Heart right ventricle (tissue), 16 donors: ENCODE measurements at regions not wholly inside any gene's neighbourhood (a gene's known extent, or its start where the extent isn't known, plus 50 kb on each side); places are given as distances from the start of the nearest gene placed in this dataset.
A peak's percentile ranks its signal among the peaks of the same experiment; 100 is the strongest.
"Not testable (repeated sequence)": the region's sequence is repeated elsewhere in the genome, so short reads cannot be mapped to it uniquely, and the experiment has no call there.

Experiments
- ATAC-seq, 8 donors: fragments of 200-7000 bp; cut with Tn5 transposase; one replicate each; pipeline ENCODE4 v1.9.1; 2020; ENCODE audit warnings: mild to moderate bottlenecking in 8 of 8, moderate library complexity in 8 of 8, moderate number of reproducible peaks in 1 of 8
- DNase-seq, 2 donors: peaks; one replicate each; pipeline ENCODE4 v3.0.0-alpha.2; 2020
- H3K27ac ChIP-seq, 10 donors: fragments of 200-600 bp; sonication (generic) in 2 of 10; one replicate each; pipeline versions ENCODE4 v1.5.0 to v1.8.0; 2020 to 2022; ENCODE audit warnings: mild to moderate bottlenecking in 3 of 10
- H3K27me3 ChIP-seq, 7 donors: fragments of 200-600 bp; one replicate each; pipeline ENCODE4 v1.8.0; 2021 to 2022; ENCODE audit warnings: mild to moderate bottlenecking in 2 of 7
- H3K36me3 ChIP-seq, 9 donors: fragments of 200-600 bp; sonication (generic) in 1 of 9; one replicate each; pipeline versions ENCODE4 v1.5.0 to v1.8.0; 2020 to 2022; ENCODE audit warnings: mild to moderate bottlenecking in 2 of 9
- H3K4me1 ChIP-seq, 9 donors: fragments of 200-600 bp; sonication (generic) in 1 of 9; one replicate each; pipeline versions ENCODE4 v1.5.0 to v1.8.0; 2020 to 2022; ENCODE audit warnings: mild to moderate bottlenecking in 4 of 9
- H3K4me3 ChIP-seq, 10 donors: fragments of 200-600 bp; sonication (generic) in 2 of 10; one replicate each; pipeline versions ENCODE4 v1.5.0 to v1.8.0; 2020 to 2022; ENCODE audit warnings: mild to moderate bottlenecking in 7 of 10, moderate library complexity in 2 of 10
- H3K9me3 ChIP-seq, 11 donors: fragments of 200-600 bp in 10 of 11; sonication (generic) in 2 of 11; one replicate each; pipeline versions ENCODE4 v1.5.0 to v1.8.0; 2013 to 2022; ENCODE audit warnings: mild to moderate bottlenecking in 2 of 11, control low read depth in 1 of 11, moderate library complexity in 1 of 11
- WGBS, 2 donors: extraction: QIAGEN DNeasy Blood & Tissue Kit; methylation state at CpG; one replicate each; pipeline ENCODE4 v1.1.7; 2013; ENCODE audit warnings: inconsistent platforms in 1 of 2; 5-methylcytosine and 5-hydroxymethylcytosine counted together
- intact Hi-C, 10 donors: fragments of 100-400 bp; cut with DNase I; formaldehyde crosslinking; loops; one replicate each; pipeline versions ENCODE4 v1.11.1 to v1.14.2; 2022
- TF ChIP-seq, protein P1 (sequence below), 9 donors: fragments of 200-600 bp; sonication (generic) in 2 of 9; IDR thresholded peaks; one replicate each; pipeline versions ENCODE4 v1.5.0 to v1.8.0; 2021 to 2022; ENCODE audit warnings: antibody characterized with exemption in 9 of 9, mild to moderate bottlenecking in 5 of 9, moderate library complexity in 1 of 9
- donor health status: Arrhythmogenic right ventricular cardiomyopathy.
- donor health status: ischemic (EF 13 %, LVEDD 7.1; RV severe dilation, severe dysfunction).
- donor health status: healthy with polysubstance abuse.
- donor health status: DM: no; HTN: yes; CAD: no.
- donor health status: DM: no; HTN: no; CAD: no.
- donor health status: ischemic (EF 25% LVEDD 6.9; RV normal size, moderate dysfunction).
- donor health status: ischemic (EF 25% LVEDD 5.7; RV mildly dilated, moderate dysfunction).
- donor health status: healthy.
- donor health status: DM: yes; HTN: yes; CAD: no.
- donor health status: Ischemic cardiomyopathy.
- donor health status: ischemic (EF 35%, LVEDD 5.7; RV mildly dilated, moderate dysfunction).
- donor health status: nonischemic (EF 11% LVEDD 7.7; RV severe dilation, severe dysfunction).
- donor health status: DM: yes; HTN: yes; CAD: no.
- donor health status: PGD.
- donor health status: ischemic (EF 29% LVEDD 5.4; RV normal size, mild dysfunction).
- donor health status: nonischemic (EF 23%, LVEDD 6.1; RV moderate dilation, normal function).

DNA sequence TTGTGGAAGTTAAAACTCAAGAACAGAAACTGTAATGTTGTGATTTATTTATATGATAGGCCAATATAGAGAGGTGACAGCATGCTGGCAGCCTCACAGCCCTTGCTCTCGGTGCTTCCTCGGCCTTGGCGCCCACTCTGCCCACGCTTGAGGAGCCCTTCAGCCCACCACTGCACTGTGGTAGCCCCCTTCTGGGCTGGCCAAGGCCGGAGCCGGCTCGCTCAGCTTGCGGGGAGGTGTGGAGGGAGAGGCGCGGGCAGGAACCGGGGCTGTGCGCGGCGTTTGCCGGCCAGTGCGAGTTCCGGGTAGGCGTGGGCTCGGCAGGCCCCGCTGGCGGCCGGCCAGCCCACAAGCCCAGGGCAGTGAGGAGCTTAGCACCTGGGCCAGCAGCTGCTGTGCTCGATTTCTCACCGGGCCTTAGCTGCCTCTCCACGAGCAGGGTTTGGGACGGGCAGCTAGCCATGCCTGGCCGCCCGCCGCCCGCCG lies 65.8 kb upstream of the SLC8A3 start:
- no peak overlapping the region for H3K27ac ChIP-seq
- ATAC-seq (peak in 1 of 8 donors; percentile 67), DNase-seq (peak in 1 of 2 donors; percentile 32)
- no peaks in the 10 kb centered on the region for H3K36me3 ChIP-seq
- no peaks in the 10 kb centered on the region for H3K9me3 ChIP-seq
- H3K4me3 ChIP-seq, result peak overlapping the region in 9 of 10 donors; percentile 17 to 50 (median 43)
- no peaks in the 10 kb centered on the region for H3K4me1 ChIP-seq
- peaks cover 0 to 62% (median 55%) of the 10 kb centered on the region in 7 donors for H3K27me3 ChIP-seq
- intact Hi-C loops, result no loop called here
- WGBS, 2 donors, result 0 to 2% methylated on average over 19 to 26 of the region's 31 CpGs
- TF ChIP-seq, protein P1, sequence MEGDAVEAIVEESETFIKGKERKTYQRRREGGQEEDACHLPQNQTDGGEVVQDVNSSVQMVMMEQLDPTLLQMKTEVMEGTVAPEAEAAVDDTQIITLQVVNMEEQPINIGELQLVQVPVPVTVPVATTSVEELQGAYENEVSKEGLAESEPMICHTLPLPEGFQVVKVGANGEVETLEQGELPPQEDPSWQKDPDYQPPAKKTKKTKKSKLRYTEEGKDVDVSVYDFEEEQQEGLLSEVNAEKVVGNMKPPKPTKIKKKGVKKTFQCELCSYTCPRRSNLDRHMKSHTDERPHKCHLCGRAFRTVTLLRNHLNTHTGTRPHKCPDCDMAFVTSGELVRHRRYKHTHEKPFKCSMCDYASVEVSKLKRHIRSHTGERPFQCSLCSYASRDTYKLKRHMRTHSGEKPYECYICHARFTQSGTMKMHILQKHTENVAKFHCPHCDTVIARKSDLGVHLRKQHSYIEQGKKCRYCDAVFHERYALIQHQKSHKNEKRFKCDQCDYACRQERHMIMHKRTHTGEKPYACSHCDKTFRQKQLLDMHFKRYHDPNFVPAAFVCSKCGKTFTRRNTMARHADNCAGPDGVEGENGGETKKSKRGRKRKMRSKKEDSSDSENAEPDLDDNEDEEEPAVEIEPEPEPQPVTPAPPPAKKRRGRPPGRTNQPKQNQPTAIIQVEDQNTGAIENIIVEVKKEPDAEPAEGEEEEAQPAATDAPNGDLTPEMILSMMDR (IDR thresholded peaks at IDR 0.05), result no peak

DNA sequence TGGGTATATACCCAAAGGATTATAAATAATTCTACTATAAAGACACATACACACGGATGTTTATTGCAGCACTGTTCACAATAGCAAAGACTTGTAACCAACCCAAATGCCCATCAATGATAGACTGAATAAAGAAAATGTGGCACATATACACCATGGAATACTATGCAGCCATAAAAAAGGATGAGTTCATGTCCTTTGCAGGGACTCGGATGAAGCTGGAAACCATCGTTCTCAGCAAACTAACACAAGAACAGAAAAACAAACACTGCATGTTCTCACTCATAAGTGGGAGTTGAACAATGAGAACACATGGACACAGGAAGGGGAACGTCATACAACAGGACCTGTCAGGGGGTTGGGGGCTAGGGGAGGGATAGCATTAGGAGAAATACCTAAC lies 64.8 kb upstream of the SLC8A3 start:
- H3K27ac ChIP-seq, intact Hi-C loops, ATAC-seq, DNase-seq, H3K9me3 ChIP-seq, H3K36me3 ChIP-seq, H3K4me1 ChIP-seq, H3K4me3 ChIP-seq: not testable (repeated sequence)
- peaks cover 0 to 65% (median 54%) of the 10 kb centered on the region in 7 donors for H3K27me3 ChIP-seq
- WGBS, 2 donors, result 92 to 94% methylated on average over 4 of the region's 4 CpGs

GRCh38 chr14:70245026-70245425 lies 56.3 kb upstream of the SLC8A3 start:
- DNase-seq, result no peak
- Histone ChIP-seq H3K27ac (no peak overlapping the region), H3K27me3 (peaks cover 0 to 21% (median under 1%) of the 10 kb centered on the region in 7 donors), H3K9me3 (peaks cover 0 to 10% (median 0%) of the 10 kb centered on the region in 11 donors), H3K4me3 (no peak overlapping the region), H3K36me3 (no peaks in the 10 kb centered on the region), H3K4me1 (no peaks in the 10 kb centered on the region)
- intact Hi-C loops, result no loop called here
- no peak for ATAC-seq
- TF ChIP-seq, protein P1 (IDR thresholded peaks at IDR 0.05), result no peak
- WGBS, 2 donors, result 71% methylated on average over 2 of the region's 2 CpGs

GRCh38 chr14:70239802-70240201 lies 51.1 kb upstream of the SLC8A3 start:
- Histone ChIP-seq H3K27me3 (peaks cover 0 to 24% (median 15%) of the 10 kb centered on the region in 7 donors), H3K36me3 (no peaks in the 10 kb centered on the region), H3K4me3 (no peak overlapping the region), H3K27ac (no peak overlapping the region), H3K4me1 (no peaks in the 10 kb centered on the region), H3K9me3 (peaks cover 0 to 10% (median 0%) of the 10 kb centered on the region in 11 donors)
- ATAC-seq, result no peak
- DNase-seq, result no peak
- intact Hi-C loops, result no loop called here
- TF ChIP-seq, protein P1 (IDR thresholded peaks at IDR 0.05), result no peak
- 44 to 49% methylated on average over 3 of the region's 3 CpGs for WGBS, 2 donors

- H3K4me3 ChIP-seq, ATAC-seq: not testable (repeated sequence)
- 50 to 51% methylated on average over 1 of the region's 1 CpG for WGBS, 2 donors
Measured at GRCh38 chr14:70238635-70239034, 49.9 kb upstream of the SLC8A3 start.

More at GRCh38 chr14:70238635-70239034, 49.9 kb upstream of the SLC8A3 start:
- H3K9me3 ChIP-seq, H3K36me3 ChIP-seq, intact Hi-C loops, H3K27ac ChIP-seq, DNase-seq, H3K4me1 ChIP-seq: not testable (repeated sequence)
- H3K27me3 ChIP-seq, result peaks cover 0 to 29% (median 21%) of the 10 kb centered on the region in 7 donors
